SHP77 treated with DMSO at 0.1 percent for 48 hours (cell line): ENCODE measurements at regions not wholly inside any gene's neighbourhood (a gene's known extent, or its start where the extent isn't known, plus 50 kb on each side); places are given as distances from the start of the nearest gene placed in this dataset.

Experiments used
- DNase-seq: peaks from one replicate; lab custom pipeline; 2025; lab: John Stamatoyannopoulos, UW

- no peak for DNase-seq
Measured at GRCh38 chr1:5658340-5659316, 333.6 kb downstream of the NPHP4 start.

- no peak for DNase-seq
Measured at GRCh38 chr1:5651964-5652821, 340.0 kb downstream of the NPHP4 start.

- DNase-seq, result no peak
Measured at GRCh38 chr1:5651473-5651872, 340.8 kb downstream of the NPHP4 start.

GRCh38 chr1:5651027-5651410 lies 341.2 kb downstream of the NPHP4 start:
- no peak for DNase-seq

GRCh38 chr1:5650283-5651026 lies 341.8 kb downstream of the NPHP4 start:
- DNase-seq, result no peak

GRCh38 chr1:5649795-5650194 lies 342.4 kb downstream of the NPHP4 start:
- DNase-seq, result no peak

GRCh38 chr1:5649166-5649551 lies 343.1 kb downstream of the NPHP4 start:
- DNase-seq, result no peak

GRCh38 chr1:5648410-5649165 lies 343.6 kb downstream of the NPHP4 start:
- peak; percentile 45 for DNase-seq

- no peak for DNase-seq
Measured at GRCh38 chr1:5647234-5647633, 345.0 kb downstream of the NPHP4 start.

GRCh38 chr1:5646486-5647149 lies 345.6 kb downstream of the NPHP4 start:
- no peak for DNase-seq

- no peak for DNase-seq
Measured at GRCh38 chr1:5645929-5646328, 346.3 kb downstream of the NPHP4 start.

GRCh38 chr1:5645135-5645399 lies 347.2 kb downstream of the NPHP4 start:
- no peak for DNase-seq

- no peak for DNase-seq
Measured at GRCh38 chr1:5644281-5645134, 347.7 kb downstream of the NPHP4 start.

- DNase-seq, result no peak
Measured at GRCh38 chr1:5643360-5644107, 348.7 kb downstream of the NPHP4 start.

GRCh38 chr1:5640845-5641244 lies 351.4 kb downstream of the NPHP4 start:
- DNase-seq, result no peak

GRCh38 chr1:5639106-5639722 lies 353.0 kb downstream of the NPHP4 start:
- no peak for DNase-seq

- DNase-seq, result no peak
Measured at GRCh38 chr1:5638582-5638981, 353.6 kb downstream of the NPHP4 start.

GRCh38 chr1:5637171-5637570 lies 355.1 kb downstream of the NPHP4 start:
- DNase-seq, result no peak

GRCh38 chr1:5634893-5635292 lies 357.3 kb downstream of the NPHP4 start:
- DNase-seq, result no peak
